GM10266 (cell line): ENCODE measurements at regions not wholly inside any gene's neighbourhood (a gene's known extent, or its start where the extent isn't known, plus 50 kb on each side); places are given as distances from the start of the nearest gene placed in this dataset.

ENCODE experiments used
- DNase-seq: peaks from one replicate; pipeline ENCODE4 v3.0.0; 2012; ENCODE audit errors: extremely low spot score
- TF ChIP-seq, protein P1 (sequence below): IDR thresholded peaks from 2 replicates; pipeline ENCODE4 v1.5.1; 2012; ENCODE audit warnings: mild to moderate bottlenecking, low read depth; ENCODE audit not compliant: control insufficient read depth, insufficient read depth; ENCODE audit errors: missing control alignments

DNA sequence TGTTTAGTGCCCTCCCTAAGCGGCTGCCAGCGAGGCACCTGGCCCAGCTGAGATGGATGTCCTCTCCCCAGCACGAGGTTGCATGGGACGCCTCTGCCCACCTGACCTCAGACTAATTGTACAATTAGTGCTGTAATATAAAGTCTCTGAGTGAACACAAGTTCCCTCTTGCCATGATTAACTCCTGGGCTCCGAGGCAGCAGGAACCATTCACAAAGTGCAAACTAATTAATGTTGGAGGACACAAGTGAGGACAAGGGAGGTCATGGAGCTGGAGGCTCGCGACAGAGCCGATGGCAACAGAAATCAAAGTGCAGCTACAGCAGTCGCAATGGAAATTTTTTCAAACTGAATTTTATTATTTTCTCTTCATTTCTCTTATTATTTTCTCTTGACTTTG is 156.6 kb upstream of the ADARB2 start:
- no peak for DNase-seq
- TF ChIP-seq, protein P1, sequence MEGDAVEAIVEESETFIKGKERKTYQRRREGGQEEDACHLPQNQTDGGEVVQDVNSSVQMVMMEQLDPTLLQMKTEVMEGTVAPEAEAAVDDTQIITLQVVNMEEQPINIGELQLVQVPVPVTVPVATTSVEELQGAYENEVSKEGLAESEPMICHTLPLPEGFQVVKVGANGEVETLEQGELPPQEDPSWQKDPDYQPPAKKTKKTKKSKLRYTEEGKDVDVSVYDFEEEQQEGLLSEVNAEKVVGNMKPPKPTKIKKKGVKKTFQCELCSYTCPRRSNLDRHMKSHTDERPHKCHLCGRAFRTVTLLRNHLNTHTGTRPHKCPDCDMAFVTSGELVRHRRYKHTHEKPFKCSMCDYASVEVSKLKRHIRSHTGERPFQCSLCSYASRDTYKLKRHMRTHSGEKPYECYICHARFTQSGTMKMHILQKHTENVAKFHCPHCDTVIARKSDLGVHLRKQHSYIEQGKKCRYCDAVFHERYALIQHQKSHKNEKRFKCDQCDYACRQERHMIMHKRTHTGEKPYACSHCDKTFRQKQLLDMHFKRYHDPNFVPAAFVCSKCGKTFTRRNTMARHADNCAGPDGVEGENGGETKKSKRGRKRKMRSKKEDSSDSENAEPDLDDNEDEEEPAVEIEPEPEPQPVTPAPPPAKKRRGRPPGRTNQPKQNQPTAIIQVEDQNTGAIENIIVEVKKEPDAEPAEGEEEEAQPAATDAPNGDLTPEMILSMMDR, result no peak

DNA sequence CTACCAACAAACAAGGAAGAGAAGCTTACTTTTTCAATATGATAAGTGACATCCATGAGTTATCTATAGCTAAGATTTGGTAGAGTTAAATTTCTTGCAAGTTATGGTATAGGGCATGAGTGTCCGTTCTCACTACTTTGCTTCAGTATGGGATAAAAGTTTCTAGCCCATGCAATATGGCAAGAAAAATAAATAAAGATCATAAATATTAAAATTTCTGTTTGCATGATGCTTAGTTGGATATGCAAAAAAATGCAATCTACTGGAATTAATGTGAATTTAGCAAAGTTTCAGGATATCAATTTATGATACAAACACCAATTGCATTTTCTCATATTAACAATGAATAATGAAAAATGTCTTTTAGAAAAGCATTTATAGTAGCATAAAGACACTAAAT is 148.7 kb upstream of the ADARB2 start:
- DNase-seq, result no peak
- TF ChIP-seq, protein P1, result no peak

DNA sequence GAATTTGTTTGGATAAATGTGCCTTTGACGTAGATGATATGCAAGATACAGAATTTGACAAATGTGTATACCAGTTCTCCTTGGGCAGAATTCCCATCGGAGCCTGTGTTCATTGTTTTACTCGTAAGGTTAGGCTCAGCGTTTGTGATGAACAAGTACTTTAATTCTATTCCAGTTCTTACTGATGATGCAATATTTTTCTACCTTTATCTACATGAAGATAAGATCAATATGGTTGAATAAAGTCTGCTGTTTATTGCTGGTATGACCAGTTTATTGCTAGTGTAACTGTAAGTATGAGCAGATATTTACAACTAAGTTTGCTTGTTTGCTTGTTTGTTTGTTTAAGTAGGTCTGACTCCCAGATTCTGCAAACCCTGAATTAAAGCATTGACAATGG is 145.4 kb upstream of the ADARB2 start:
- no peak for DNase-seq
- TF ChIP-seq, protein P1, result no peak

DNA sequence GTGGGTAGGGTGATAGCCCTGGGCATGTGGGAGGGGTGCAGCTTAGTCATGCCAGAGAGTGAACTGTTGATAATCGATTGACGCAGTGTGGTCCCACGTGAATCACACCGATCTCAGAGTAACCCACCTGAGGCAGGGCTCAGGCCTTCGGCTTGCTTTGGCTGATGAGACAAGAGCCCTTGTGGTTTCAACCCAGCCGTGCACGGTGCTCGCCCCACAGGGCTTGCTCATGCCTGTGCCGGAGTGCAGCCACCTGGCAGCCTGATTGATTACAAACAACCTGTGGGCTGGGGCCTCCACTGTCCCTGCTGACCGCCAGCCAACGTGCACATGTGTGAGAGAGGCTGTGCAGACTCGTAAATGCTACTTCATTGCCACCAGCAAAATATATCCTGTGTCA is 144.9 kb upstream of the ADARB2 start:
- TF ChIP-seq, protein P1, result no peak
- no peak for DNase-seq

DNA sequence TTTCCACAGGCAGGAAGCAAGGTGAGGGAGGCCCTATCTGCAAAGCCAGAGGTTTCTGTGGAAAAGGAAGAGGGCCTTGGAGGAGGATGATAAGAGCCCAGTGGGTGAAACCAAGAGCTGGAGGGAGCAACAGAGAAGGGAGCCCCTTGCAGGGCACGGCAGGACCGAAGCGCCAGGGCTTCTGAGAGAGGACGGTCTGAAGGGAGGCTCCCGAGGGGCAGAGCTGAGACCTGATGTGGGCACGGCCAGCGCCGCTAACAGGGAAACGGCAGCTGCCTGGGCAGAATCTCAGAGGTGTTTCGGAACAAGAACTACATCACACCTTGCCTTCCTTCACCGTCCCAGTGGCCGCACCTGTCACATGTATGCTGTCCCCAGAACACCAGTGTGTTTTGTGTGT is 144.3 kb upstream of the ADARB2 start:
- no peak for DNase-seq
- TF ChIP-seq, protein P1, result no peak

DNA sequence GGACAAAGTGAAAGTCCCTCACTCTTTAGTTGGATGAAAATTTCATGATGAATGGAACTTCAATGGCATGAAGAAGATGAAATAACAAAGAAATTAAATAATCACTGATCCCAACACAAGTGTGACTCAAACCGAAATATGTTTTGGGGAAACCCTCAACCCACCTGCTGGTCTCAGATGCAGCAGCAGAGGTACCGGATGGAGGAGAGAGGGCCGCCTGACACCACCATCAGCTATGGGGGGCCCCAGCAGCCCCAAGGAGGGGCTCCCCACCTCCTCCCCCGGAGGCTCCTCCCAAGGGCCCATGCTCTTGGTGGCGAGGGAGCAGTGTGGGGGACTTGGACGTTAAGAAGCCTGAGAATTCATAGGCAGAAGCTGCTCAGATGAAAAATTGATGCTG is 137.2 kb upstream of the ADARB2 start:
- DNase-seq, result no peak

DNA sequence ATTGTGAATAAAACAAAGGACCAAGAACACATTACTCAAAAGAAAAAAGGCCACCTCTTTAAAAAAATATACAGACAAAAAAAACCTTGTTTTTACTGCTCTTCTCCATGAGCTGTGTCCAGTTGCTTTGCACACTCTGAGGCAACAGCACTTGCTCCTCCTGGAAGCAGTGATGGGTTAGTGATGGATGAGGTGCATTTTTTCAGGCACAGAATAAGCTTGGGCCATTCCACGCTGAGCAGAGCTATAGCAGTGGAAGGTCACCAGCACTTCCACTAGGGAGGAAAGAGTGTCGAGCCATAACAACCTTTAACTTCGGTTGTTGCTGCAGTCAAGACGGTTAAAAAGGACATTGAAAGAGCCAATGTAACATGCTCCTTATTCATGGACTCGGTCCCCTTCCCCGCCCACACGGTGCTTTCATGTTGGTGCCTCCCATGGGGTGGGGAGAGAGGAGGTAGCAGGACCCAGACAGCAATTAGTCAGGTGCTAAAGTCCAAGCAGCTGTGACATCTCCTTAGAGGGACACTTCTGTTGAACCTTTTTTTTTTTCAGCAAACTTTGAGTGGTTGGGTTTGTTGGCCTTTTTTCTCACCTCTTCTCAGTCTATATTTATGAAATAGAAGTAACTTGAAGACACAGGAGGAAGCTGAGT is 136.5 kb upstream of the ADARB2 start:
- TF ChIP-seq, protein P1, result no peak
- no peak for DNase-seq

More for the DNA sequence above, 137.2 kb upstream of the ADARB2 start:
- TF ChIP-seq, protein P1, result no peak
